ENCODE measurements at regions not wholly inside any gene's neighbourhood (a gene's known extent, or its start where the extent isn't known, plus 50 kb on each side); places are given as distances from the start of the nearest gene placed in this dataset.

DNA sequence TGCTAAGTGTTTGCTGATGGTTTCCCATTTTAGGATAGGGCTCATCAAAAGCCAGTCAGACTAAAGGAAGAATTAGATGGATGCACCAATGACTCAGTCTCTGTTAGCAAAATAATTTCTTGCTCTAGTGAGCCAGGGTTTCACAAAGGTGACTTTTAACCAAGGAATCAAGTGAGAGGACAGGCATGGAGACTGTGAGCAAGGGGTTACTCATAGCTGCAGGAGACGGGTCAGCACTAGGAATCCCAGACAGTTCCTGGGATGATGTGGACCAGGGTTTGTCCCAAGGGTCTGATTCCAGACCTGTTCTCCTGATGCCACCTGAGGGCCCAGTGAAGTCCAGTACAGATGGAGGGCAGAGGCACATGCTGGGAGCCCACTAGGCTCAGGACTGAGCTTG lies 138.1 kb downstream of the NOC3L start:
- TF ChIP-seq TCF7L2 (IDR thresholded peaks at IDR 0.05; ENCODE audit: low read depth, low read length) (no peak), NR1H2 (CRISPR knock-in tag; IDR thresholded peaks at IDR 0.05; ENCODE audit: borderline replicate concordance, low read depth) (no peak), PHF8 (CRISPR knock-in tag; IDR thresholded peaks at IDR 0.05) (no peak), MXI1 (IDR thresholded peaks at IDR 0.05; ENCODE audit: borderline replicate concordance, low read depth, low read length) (no peak), NFYB (CRISPR knock-in tag; IDR thresholded peaks at IDR 0.05) (no peak), KAT7 (CRISPR knock-in tag; IDR thresholded peaks at IDR 0.05; ENCODE audit: borderline replicate concordance) (no peak), CHD2 (IDR thresholded peaks at IDR 0.05; ENCODE audit: low read depth, low read length) (no peak), SAFB2 (CRISPR knock-in tag; IDR thresholded peaks at IDR 0.05; ENCODE audit: borderline replicate concordance, low read depth) (no peak), AGO2 (optimal IDR thresholded peaks at IDR 0.05; ENCODE audit: low read depth, low read length) (no peak), RAD21 (CRISPR knock-in tag; IDR thresholded peaks at IDR 0.05) (no peak)
- TF ChIP-seq, protein P1, sequence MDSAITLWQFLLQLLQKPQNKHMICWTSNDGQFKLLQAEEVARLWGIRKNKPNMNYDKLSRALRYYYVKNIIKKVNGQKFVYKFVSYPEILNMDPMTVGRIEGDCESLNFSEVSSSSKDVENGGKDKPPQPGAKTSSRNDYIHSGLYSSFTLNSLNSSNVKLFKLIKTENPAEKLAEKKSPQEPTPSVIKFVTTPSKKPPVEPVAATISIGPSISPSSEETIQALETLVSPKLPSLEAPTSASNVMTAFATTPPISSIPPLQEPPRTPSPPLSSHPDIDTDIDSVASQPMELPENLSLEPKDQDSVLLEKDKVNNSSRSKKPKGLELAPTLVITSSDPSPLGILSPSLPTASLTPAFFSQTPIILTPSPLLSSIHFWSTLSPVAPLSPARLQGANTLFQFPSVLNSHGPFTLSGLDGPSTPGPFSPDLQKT (CRISPR knock-in tag; IDR thresholded peaks at IDR 0.05; ENCODE audit: borderline replicate concordance) = no peak
- TF ChIP-seq, protein P2, sequence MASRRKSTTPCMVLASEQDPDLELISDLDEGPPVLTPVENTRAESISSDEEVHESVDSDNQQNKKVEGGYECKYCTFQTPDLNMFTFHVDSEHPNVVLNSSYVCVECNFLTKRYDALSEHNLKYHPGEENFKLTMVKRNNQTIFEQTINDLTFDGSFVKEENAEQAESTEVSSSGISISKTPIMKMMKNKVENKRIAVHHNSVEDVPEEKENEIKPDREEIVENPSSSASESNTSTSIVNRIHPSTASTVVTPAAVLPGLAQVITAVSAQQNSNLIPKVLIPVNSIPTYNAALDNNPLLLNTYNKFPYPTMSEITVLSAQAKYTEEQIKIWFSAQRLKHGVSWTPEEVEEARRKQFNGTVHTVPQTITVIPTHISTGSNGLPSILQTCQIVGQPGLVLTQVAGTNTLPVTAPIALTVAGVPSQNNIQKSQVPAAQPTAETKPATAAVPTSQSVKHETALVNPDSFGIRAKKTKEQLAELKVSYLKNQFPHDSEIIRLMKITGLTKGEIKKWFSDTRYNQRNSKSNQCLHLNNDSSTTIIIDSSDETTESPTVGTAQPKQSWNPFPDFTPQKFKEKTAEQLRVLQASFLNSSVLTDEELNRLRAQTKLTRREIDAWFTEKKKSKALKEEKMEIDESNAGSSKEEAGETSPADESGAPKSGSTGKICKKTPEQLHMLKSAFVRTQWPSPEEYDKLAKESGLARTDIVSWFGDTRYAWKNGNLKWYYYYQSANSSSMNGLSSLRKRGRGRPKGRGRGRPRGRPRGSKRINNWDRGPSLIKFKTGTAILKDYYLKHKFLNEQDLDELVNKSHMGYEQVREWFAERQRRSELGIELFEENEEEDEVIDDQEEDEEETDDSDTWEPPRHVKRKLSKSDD (CRISPR knock-in tag; IDR thresholded peaks at IDR 0.05; ENCODE audit: low read depth) = no peak
- TF ChIP-seq, protein P3, sequence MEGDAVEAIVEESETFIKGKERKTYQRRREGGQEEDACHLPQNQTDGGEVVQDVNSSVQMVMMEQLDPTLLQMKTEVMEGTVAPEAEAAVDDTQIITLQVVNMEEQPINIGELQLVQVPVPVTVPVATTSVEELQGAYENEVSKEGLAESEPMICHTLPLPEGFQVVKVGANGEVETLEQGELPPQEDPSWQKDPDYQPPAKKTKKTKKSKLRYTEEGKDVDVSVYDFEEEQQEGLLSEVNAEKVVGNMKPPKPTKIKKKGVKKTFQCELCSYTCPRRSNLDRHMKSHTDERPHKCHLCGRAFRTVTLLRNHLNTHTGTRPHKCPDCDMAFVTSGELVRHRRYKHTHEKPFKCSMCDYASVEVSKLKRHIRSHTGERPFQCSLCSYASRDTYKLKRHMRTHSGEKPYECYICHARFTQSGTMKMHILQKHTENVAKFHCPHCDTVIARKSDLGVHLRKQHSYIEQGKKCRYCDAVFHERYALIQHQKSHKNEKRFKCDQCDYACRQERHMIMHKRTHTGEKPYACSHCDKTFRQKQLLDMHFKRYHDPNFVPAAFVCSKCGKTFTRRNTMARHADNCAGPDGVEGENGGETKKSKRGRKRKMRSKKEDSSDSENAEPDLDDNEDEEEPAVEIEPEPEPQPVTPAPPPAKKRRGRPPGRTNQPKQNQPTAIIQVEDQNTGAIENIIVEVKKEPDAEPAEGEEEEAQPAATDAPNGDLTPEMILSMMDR (CRISPR knock-in tag; IDR thresholded peaks at IDR 0.05) = no peak
- TF ChIP-seq, protein P4, sequence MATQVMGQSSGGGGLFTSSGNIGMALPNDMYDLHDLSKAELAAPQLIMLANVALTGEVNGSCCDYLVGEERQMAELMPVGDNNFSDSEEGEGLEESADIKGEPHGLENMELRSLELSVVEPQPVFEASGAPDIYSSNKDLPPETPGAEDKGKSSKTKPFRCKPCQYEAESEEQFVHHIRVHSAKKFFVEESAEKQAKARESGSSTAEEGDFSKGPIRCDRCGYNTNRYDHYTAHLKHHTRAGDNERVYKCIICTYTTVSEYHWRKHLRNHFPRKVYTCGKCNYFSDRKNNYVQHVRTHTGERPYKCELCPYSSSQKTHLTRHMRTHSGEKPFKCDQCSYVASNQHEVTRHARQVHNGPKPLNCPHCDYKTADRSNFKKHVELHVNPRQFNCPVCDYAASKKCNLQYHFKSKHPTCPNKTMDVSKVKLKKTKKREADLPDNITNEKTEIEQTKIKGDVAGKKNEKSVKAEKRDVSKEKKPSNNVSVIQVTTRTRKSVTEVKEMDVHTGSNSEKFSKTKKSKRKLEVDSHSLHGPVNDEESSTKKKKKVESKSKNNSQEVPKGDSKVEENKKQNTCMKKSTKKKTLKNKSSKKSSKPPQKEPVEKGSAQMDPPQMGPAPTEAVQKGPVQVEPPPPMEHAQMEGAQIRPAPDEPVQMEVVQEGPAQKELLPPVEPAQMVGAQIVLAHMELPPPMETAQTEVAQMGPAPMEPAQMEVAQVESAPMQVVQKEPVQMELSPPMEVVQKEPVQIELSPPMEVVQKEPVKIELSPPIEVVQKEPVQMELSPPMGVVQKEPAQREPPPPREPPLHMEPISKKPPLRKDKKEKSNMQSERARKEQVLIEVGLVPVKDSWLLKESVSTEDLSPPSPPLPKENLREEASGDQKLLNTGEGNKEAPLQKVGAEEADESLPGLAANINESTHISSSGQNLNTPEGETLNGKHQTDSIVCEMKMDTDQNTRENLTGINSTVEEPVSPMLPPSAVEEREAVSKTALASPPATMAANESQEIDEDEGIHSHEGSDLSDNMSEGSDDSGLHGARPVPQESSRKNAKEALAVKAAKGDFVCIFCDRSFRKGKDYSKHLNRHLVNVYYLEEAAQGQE (IDR thresholded peaks at IDR 0.05; ENCODE audit: borderline replicate concordance in 1 of 2, low read depth in 1 of 2, low read length in 2 of 2) = no peak
